ENCODE measurements at regions not wholly inside any gene's neighbourhood (a gene's known extent, or its start where the extent isn't known, plus 50 kb on each side); places are given as distances from the start of the nearest gene placed in this dataset.

GRCh38 chr2:226649871-226650660 lies 149.6 kb downstream of the IRS1 start (continued):
- no peak; the same call in 1 of the 2 replicates for TF ChIP-seq ZNF512B (CRISPR knock-in tag; IDR thresholded peaks at IDR 0.05; ENCODE audit: borderline replicate concordance)
- TF ChIP-seq RFXANK (CRISPR knock-in tag; IDR thresholded peaks at IDR 0.05) = peak; percentile 68; the same call in 1 of the 2 replicates
- peak; percentile 89 for TF ChIP-seq HMG20A (CRISPR knock-in tag; IDR thresholded peaks at IDR 0.05; ENCODE audit: borderline replicate concordance)
- peak; percentile 83; the same call in 1 of the 2 replicates for TF ChIP-seq POGK (CRISPR knock-in tag; conservative IDR thresholded peaks at IDR 0.05)
- TF ChIP-seq SUZ12 (IDR thresholded peaks at IDR 0.05; ENCODE audit: low read depth, low read length) = no peak
- TF ChIP-seq REPIN1 (CRISPR knock-in tag; IDR thresholded peaks at IDR 0.05; ENCODE audit: borderline replicate concordance, low read depth) = no peak
- TF ChIP-seq KIAA2018 (CRISPR knock-in tag; IDR thresholded peaks at IDR 0.05; ENCODE audit: borderline replicate concordance) = 0 out of 2 replicates have a peak, but pooled peaks have one; percentile 1
- peak; percentile 85; the same call in 1 of the 2 replicates for TF ChIP-seq ZNF503 (CRISPR knock-in tag; IDR thresholded peaks at IDR 0.05)
- no peak for TF ChIP-seq TCF7L2 (IDR thresholded peaks at IDR 0.05; ENCODE audit: low read depth, low read length)
- no peak for TF ChIP-seq ZNF703 (CRISPR knock-in tag; IDR thresholded peaks at IDR 0.05; ENCODE audit: borderline replicate concordance)
- TF ChIP-seq NFRKB (IDR thresholded peaks at IDR 0.05) = no peak
- TF ChIP-seq NR2F6 (IDR thresholded peaks at IDR 0.05) = 0 out of 2 replicates have a peak, but pooled peaks have one; percentile 26
- peak; percentile 69; the same call in 1 of the 2 replicates for TF ChIP-seq NR2F6 (CRISPR knock-in tag; IDR thresholded peaks at IDR 0.05)
- no peak for TF ChIP-seq ZNF256 (CRISPR knock-in tag; conservative IDR thresholded peaks at IDR 0.05)
